Caki2 (cell line): ENCODE measurements at regions not wholly inside any gene's neighbourhood (a gene's known extent, or its start where the extent isn't known, plus 50 kb on each side); places are given as distances from the start of the nearest gene placed in this dataset.

Source experiments
- DNase-seq: peaks from one replicate; pipeline ENCODE4 v3.0.0-alpha.2; 2015; ENCODE audit warnings: low read depth
- in situ Hi-C: cut with HindIII; loops from 2 replicates; pipeline ENCODE4 v1.10.0; 2016; ENCODE audit warnings: low sequenced_read_pairs, low pct_unique_long_range_greater_than_20kb, mixed read lengths

DNA sequence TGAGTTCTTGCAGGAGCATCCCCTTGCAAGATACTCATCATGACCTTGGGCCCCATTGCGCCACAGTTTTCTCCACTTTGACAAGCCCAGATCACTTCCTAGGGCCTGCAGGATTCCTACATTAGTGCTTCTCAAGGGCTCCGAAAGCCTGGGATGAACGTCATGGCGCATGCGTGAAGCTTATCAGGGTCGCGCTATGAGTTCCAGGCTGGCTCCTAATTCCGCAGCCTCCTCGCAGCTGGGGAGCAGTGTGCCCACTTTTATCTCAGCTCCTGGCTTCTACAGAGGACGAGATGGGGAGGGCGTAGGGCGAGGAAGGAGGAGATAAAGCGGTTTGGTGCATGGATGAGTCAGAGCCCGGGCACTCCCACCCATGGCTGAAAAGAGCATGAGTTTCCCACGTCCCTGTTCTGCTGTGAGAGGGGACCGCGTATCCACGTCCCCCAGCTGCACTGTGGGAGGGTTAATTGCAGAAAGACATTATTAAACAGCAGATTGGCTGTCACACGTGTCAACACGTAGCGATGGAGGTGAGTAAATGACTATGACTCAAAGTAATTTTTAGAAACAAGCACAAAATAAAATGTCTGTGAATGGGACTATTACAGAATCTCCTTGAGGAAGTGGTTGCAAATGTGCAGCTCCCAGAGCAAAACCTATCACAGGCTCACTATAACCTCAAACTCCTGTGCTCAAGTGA lies 72.9 kb upstream of the DSP start:
- in situ Hi-C loops, result no loop called here
- DNase-seq, result peak; percentile 60

DNA sequence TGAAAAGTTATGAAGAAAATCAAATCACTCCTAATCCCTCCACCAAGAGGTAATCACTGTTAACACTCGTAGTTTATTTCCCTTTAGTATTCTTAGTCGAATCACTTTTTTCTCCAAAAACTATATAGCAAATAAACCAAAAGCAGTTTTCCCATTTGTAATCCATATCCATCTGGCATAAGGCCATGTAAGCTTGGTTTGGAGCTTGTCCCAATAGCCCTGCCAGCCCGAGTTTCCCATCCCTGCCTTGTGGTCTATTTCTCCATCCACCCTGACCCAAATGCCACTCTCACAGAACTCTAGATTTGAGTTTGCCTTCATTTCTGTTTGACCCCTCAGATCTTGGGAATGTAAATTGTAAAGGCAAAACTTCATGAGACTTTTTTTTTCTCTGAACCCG lies 71.8 kb upstream of the DSP start:
- DNase-seq, result no peak
- in situ Hi-C loops, result no loop called here

DNA sequence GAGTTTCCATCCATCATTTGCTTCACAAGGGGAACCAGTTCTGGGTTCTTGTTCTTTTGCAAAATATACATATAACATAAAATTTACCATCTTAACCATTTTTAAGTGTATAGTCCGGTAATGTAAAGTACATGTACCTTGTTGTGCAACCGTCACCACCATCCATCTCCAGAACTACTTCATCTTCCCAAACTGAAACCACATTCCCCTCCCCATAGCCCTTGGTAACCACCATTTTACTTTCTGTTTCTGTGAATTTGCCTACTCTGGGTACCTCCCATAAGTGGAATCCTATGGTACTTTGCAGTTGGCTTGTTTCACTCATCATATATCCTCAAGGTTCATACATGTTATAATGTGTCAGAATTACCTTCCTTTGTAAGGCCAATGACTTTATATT lies 70.3 kb upstream of the DSP start:
- no peak for DNase-seq
- in situ Hi-C loops, result no loop called here

DNA sequence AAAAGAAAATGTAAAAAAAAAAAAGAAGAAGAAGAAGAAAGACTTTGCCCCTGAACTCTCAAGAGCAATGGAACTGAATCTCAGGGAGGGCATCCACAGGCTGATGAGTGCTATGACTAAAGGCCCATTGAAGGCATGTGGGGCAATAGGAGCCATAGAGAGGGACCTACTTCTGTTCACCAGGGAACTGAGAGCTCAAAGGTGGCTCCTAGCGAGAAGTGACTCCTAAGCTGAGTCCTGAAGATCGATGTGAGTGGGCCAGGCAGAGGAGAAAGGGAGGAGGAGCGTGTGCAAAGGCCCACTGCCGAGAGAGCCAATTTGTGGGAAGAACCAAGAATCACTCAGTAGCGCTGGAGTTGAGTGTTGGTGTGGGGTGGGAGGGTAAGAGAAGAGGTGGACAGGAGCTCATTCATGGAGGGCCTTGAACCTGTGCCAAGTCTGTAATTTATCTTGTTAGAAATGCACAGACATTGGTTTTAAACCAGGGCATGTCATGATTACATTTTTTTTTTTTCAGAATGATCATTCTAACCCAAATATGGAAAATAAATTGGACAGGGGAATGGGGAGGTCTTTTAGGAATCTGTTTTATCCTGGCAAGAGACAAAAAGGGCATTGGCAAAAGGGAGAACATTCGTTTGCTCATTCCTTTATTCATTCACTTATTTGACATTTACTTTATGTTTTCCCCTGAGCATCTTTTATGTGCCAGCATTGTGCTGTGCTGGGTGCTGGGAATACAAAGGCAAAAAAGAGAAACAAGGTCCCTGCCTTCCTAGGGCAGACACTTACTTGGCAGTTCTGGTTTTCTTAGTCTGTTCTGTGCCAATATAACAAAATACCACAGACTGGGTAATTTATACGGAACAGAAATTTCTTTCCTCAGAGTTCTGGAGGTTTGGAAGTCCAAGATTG lies 67.4 kb upstream of the DSP start:
- DNase-seq, result no peak
- in situ Hi-C loops, result no loop called here

DNA sequence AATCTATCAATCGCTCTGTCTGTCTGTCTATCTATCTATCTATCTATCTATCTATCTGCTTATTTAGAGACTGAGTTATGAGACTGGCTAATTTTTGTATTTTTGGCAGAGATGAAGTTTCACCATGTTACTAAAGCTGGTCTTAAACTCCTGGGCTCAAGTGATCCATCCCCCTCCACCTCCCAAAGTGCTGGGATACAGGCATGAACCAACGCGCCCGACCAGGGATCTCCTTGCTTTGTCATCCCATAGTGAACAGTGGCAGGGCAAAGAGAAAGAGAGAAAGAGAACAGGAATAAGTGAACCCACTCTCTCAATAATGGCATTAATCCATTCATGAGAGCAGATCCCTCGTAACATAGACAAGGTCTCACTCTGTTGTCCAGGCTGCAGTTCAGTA lies 66.4 kb upstream of the DSP start:
- in situ Hi-C loops, result no loop called here

DNA sequence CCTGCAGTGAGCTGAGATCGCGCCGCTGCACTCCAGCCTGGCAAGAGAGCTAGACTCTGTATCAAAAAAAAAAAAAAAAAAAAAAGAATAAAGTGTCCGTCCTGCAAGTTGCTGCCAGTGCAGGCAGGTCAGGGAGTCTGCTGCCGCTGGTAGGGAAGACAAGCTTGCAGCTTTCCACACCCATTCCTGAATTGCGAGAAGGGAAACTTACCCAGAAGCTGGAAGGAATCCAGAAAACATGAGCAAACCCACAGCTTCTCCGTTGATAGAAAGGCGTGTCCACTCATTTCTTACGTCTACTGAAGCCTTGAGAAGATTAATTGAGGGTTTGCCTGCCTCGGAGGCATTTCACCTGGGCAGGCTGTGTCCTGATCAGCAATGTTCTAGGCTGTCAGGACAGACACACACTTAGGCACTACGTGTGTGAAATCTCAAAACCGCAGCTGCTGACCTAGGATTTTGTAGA lies 61.6 kb upstream of the DSP start:
- peak; percentile 86 for DNase-seq
- in situ Hi-C loops, result no loop called here

More for the DNA sequence above, 66.4 kb upstream of the DSP start:
- no peak for DNase-seq

DNA sequence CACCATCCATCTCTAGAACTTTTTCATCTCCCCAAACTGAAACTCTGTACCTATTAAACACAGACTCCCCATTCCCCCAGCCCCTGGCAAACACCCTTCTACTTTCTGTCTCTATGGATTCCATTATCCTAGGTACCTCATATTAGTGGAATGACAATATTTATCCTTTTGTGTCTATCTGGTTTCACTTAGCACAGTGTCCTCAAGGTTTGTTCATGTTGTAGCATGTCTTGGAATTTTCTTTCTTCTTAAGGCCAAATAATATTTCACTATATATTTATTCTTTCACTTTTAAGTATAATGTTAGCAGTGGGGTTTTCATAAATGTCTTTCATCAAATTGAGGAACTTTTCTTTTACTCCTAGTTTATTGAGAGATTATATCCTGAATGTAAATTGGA lies 56.8 kb upstream of the DSP start:
- in situ Hi-C loops, result no loop called here
- no peak for DNase-seq

DNA sequence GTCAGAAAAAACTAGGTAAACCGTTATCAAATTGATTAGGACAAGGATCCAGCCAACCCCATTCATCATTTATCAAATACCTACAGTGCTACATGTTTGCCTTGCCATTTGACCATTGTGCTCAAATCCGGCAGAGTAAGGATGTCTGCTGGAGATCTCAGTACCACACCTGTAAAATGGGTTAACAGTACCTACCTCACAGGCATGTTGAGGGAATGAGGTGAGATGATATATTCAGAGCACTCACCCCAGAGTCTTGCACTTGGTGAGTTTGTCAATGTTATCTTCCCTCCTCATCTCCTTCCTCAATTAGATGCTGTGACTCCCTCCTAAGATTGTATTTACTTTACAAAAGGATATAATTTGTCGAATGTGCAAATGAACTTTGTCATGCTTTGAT lies 54.5 kb upstream of the DSP start:
- no peak for DNase-seq
- in situ Hi-C loops, result no loop called here

DNA sequence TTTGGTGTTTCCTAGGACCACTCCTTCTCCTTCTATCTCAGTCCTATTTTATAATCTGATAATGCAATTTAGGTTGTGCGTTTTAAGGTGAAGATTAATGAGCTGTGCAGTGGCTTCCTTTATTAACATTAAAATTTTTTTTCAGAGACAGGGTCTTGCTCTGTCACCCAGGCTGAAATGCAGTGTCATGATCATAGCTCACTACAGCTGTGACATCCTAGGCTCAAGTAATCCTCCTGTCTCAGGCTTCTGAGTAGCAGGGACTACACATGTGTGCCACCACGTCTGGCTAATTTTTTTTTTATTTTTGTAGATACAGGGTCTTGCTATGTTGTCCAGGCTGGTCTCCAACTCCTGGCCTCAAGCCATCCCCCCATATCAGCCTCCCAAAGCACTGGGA lies 53.0 kb upstream of the DSP start:
- in situ Hi-C loops, result no loop called here
- no peak for DNase-seq

DNA sequence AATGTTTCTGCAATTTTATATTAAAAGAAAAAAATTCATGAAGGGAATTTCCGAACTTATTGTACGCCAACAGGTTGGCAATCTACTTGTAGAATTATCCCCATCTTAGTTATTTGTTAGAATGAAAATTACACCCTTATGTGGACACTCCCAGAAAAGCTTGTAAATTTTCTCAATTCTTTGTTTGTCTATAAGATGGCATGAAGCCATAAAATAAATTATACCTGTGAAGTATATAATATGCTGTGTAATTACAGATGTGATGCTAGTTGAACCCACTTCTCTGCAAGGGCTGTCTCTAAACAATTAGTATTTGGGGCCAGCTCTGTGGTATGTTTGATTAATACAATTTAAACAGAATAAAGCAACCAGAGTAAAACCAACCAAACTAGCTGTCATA lies 52.1 kb upstream of the DSP start:
- no peak for DNase-seq
- in situ Hi-C loops, result no loop called here
